ENCODE measurements at regions not wholly inside any gene's neighbourhood (a gene's known extent, or its start where the extent isn't known, plus 50 kb on each side); places are given as distances from the start of the nearest gene placed in this dataset.
"Not testable (repeated sequence)": the region's sequence is repeated elsewhere in the genome, so short reads cannot be mapped to it uniquely, and the experiment has no call there.

DNA sequence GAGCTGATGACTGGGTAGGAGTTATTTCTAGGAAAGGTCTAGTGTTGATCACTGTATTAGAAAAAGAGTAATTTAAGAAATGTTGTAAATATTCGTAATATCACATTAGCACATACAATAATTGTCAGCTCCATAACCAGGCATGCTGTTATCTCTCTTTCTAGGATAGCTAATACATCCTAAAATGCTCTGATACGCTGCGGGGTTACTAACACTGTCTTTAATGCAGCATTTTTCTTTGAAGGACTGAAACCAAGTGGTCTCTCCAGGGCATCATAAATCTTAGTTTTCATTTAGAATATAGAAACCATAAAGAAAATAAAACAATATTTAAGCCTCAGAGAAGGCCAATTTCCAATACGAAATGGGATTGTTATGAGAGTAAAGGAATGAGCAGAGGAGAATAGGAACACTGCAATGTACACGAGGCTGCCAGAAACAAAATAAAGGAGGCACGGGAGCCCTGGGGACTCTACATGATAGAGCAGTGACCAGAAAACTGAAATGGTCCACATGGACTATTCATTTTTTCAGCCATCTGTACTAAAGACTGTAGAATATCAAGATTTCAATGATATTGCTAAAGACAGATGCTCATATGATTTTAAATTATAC lies 1606.7 kb upstream of the AGA start:
- H3K27me3 Mint-ChIP-seq, result no peaks in the 10 kb centered on the region
- H3K36me3 Mint-ChIP-seq, result no peaks in the 10 kb centered on the region
- H3K9me3 Mint-ChIP-seq, result peaks cover 0 to 6% (median 2%) of the 10 kb centered on the region in 3 donors
- no peaks in the 10 kb centered on the region for H3K4me1 Mint-ChIP-seq
- H3K4me3 Mint-ChIP-seq, result no peak overlapping the region
- H3K27ac Mint-ChIP-seq, result no peak overlapping the region

DNA sequence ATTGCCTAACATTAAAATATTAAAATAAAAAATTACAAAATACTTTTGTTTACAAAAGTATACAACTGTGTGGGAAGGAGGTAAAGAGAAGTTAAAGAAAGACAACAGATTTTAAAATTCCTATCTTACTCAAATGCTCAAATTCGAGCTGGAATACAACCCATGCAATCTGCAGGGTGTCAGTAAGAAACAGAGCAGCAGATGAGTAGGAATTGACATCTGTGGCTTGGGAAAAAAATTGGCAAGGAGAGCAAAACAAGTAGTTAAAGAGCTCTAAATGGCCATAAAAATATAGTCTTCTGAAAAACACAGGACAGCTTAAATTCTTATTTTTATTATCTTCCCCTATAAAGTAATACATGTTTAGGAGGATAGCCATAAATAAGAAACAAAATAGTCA lies 1609.0 kb upstream of the AGA start:
- Mint-ChIP-seq H3K36me3 (no peaks in the 10 kb centered on the region), H3K27ac (no peak overlapping the region), H3K4me3 (no peak overlapping the region), H3K27me3 (no peaks in the 10 kb centered on the region), H3K4me1 (no peaks in the 10 kb centered on the region), H3K9me3 (peaks cover 0 to 2% (median 2%) of the 10 kb centered on the region in 3 donors)

DNA sequence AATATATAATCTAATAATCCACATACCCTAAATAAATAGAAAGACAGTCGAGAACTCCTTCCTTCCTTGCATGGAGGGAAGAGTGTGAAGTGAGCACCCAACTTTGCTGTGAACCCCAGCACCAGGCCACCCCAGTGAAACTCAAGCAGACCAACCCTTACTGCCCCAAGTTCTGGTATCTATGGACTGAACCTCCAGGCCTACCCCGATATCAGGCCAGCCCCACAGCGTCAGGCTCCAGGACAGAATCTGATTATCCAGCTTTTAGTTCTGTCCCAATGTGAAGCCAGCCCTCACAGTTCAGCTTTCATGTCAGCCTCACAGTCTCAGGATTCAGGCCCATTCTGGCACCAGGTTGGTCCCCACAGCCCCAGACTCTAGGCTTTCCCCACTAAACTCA lies 1617.2 kb upstream of the AGA start:
- Mint-ChIP-seq H3K27ac (no peak overlapping the region), H3K4me1 (no peaks in the 10 kb centered on the region), H3K9me3 (peaks cover 0 to 7% (median 2%) of the 10 kb centered on the region in 3 donors), H3K27me3 (no peaks in the 10 kb centered on the region), H3K4me3 (no peak overlapping the region), H3K36me3 (no peaks in the 10 kb centered on the region)

DNA sequence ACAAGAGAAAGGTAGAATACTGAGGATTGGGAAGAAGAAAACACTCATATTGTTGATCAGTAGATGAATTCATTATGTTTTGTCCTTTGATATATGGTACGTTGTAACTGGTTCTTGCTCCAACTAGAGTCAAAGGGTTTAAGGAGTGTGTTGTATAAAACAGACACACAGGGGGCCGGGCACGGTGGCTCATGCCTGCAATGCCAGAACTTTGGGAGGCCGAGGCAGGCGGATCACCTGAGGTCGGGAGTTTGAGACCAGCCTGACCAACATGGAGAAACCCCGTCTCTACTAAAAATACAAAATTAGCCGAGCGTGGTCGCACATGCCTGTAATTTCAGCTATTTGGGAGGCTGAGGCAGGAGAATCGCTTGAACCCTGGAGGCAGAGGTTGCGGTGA lies 1624.0 kb upstream of the AGA start:
- H3K4me1 Mint-ChIP-seq, result not testable (repeated sequence)
- H3K9me3 Mint-ChIP-seq, result peaks cover 0 to 11% (median 4%) of the 10 kb centered on the region in 3 donors

DNA sequence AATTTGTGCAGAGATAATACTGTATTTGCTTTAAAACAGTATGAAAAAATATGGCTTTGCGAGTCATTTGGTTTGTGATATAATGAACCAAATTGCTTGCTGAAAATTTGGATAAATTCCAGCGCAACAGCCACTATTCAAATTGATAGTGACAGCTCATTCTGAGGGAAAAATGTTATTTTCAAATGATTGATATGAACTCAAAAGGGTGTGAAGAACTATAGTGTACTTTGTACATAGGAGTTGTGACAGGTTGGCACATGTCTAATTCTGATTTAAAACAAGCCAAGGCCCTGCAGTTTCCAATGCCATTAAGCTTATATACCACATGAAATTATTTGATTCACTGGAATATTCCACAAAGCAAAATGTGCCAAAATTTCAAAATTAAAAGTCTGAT lies 1628.9 kb upstream of the AGA start:
- Mint-ChIP-seq H3K36me3 (no peaks in the 10 kb centered on the region), H3K27ac (no peak overlapping the region), H3K27me3 (no peaks in the 10 kb centered on the region), H3K9me3 (peaks cover 0 to 18% (median 2%) of the 10 kb centered on the region in 3 donors), H3K4me1 (no peaks in the 10 kb centered on the region), H3K4me3 (no peak overlapping the region)

More for the DNA sequence above, 1624.0 kb upstream of the AGA start:
- H3K36me3 Mint-ChIP-seq, H3K27me3 Mint-ChIP-seq, H3K27ac Mint-ChIP-seq, H3K4me3 Mint-ChIP-seq: not testable (repeated sequence)

DNA sequence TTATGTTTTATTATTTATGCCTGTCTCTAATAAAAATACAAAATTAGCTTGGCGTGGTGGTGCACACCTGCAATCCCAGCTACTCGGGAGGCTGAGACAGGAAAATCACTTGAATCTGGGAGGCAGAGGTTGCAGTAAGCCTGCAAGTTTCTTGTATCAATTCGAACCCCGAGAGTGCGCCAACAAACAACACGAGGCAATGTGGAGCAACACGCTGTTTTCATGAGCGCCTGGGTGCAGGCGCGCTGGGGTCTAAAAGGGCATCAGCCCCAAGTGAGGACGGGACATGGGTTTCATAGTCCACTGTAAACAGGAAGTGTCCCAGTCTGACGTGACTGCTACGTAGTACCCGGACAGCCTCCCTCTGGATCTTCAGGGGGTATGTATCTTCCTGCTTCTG lies 1634.6 kb upstream of the AGA start:
- H3K9me3 Mint-ChIP-seq, result peaks cover 0 to 25% (median 7%) of the 10 kb centered on the region in 3 donors
- no peaks in the 10 kb centered on the region for H3K4me1 Mint-ChIP-seq
- H3K4me3 Mint-ChIP-seq, result no peak overlapping the region
- no peaks in the 10 kb centered on the region for H3K36me3 Mint-ChIP-seq
- H3K27me3 Mint-ChIP-seq, result no peaks in the 10 kb centered on the region
- no peak overlapping the region for H3K27ac Mint-ChIP-seq

DNA sequence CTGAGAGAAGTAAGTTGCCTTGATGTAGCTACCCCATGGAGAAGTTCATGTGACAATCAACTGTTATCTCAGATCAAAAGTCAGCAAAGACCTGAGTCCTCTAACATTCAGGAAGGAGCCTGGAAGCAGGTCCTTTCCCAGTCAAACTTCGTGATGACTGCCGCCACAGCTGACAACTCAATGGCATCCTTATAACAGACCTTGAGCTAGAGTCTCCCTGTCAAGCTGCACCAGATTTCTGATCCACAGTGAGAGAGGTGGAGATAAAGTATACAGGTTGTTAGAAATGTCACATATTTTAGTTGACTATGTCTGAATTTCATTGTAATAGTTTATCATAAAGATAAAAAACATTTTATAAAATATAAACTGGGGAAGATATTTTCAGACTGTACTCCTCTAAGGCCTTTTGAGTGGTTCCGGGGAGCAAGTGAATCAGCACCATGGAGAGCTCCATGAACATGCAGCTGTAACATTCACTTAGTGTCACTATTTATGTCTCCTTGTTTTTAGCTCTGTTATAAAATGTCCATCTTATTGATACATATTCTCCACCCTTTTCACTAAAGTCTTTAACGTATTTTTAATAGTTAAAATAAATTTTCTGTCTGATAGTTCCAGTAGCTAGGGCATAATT lies 1653.5 kb upstream of the AGA start:
- H3K4me1 Mint-ChIP-seq, result no peaks in the 10 kb centered on the region
- no peaks in the 10 kb centered on the region for H3K36me3 Mint-ChIP-seq
- no peak overlapping the region for H3K4me3 Mint-ChIP-seq
- H3K9me3 Mint-ChIP-seq, result peaks cover 0 to 9% (median 0%) of the 10 kb centered on the region in 3 donors
- no peak overlapping the region for H3K27ac Mint-ChIP-seq
- no peaks in the 10 kb centered on the region for H3K27me3 Mint-ChIP-seq

DNA sequence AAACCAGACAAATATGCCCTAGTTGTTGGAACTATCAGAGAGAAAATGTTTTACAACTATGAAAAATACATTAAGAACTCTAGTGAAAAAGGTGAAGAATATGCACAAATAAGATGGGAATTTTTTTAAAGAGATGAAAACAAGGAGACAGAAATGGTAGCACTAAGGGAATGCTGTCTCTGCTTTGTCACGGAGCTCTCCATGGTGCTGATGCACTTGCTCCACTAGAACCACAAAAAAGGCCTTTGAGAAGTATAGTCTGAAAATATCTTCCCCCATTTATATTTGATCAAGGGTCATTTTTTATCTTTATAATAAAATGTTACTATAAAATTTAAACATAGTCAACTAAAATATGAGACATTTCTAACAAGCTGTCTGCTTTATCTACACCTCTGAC lies 1655.5 kb upstream of the AGA start:
- Mint-ChIP-seq H3K36me3 (no peaks in the 10 kb centered on the region), H3K27me3 (no peaks in the 10 kb centered on the region), H3K4me1 (no peaks in the 10 kb centered on the region), H3K9me3 (peaks cover 0 to 12% (median 0%) of the 10 kb centered on the region in 3 donors), H3K27ac (no peak overlapping the region), H3K4me3 (no peak overlapping the region)

DNA sequence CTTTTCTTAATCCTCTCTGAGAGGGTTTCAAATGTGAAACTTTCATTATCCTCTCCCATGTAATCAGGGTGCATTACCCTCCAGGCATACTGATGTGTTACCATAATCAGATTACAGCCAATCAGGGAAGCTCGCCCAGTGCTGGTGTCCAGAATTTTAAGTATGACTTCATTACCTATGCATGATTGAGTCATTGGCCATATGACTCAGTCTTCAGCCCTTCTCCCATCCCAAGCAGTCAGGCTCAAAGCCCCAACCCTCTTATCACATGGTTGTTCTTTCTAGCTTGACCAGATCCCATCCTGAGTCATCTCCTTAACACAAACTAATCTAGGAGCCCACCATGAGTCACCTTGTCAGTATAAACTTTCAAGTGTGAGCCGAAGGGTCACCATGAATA lies 1668.1 kb upstream of the AGA start:
- Mint-ChIP-seq H3K36me3 (no peaks in the 10 kb centered on the region), H3K27ac (no peak overlapping the region), H3K27me3 (no peaks in the 10 kb centered on the region), H3K4me1 (no peaks in the 10 kb centered on the region), H3K4me3 (no peak overlapping the region), H3K9me3 (peaks cover 0 to 7% (median 3%) of the 10 kb centered on the region in 3 donors)

DNA sequence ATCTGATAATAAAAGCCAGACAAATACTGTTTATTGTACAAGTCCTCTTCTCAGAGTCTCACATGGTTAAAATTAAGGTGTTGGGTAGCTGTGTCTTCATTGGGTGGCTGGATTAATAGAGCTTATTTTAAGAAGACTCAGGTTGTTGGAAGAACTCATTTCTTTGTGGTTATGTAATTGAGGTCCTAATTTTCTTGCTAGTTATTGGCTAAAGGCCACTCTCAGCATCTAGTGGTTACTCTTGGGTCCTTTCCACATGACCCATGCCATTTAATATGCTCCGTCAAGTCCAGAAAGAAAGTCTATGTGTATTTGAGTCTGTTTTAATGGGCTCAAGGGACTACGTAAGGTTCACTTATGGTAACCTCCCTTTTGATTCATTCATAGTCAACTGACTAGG lies 1668.6 kb upstream of the AGA start:
- H3K4me1 Mint-ChIP-seq, result no peaks in the 10 kb centered on the region
- H3K9me3 Mint-ChIP-seq, result peaks cover 0 to 7% (median 3%) of the 10 kb centered on the region in 3 donors
- H3K27me3 Mint-ChIP-seq, result no peaks in the 10 kb centered on the region
- no peak overlapping the region for H3K4me3 Mint-ChIP-seq
- H3K27ac Mint-ChIP-seq, result no peak overlapping the region
- H3K36me3 Mint-ChIP-seq, result no peaks in the 10 kb centered on the region

DNA sequence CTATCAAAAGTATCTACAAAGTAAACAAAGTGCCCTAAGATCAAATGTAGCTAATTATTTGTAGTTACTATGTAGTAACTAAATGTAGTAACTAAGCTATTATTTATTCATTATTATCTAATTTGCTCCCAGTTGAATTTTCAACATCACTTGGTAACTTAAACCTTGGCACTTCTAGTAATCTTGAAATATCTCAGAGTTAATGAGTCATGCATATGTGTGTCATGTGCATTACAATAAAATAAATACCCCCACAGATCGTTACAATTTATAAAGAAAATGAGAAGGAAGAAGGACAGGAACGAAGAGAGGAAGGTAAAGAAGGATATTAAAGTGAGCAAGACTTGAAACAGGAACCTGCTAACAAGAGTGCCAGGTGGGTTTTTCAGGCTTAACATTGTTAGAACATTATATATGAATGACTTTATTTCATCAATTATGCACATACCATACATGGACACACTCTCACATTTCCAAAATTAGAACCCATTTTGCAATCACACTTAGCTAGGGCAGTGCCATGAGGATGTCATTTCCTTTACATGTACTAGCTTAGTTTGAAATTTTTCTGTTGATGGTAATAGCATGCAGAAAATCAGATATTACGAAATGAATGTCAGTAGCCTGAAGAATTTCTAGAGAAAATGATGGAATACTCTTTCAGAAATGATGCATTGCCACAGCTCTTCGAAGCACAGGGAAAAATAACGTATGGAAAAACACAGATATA lies 1670.4 kb upstream of the AGA start:
- H3K36me3 Mint-ChIP-seq, result no peaks in the 10 kb centered on the region
- H3K4me3 Mint-ChIP-seq, result no peak overlapping the region
- peaks cover 0 to 7% (median 3%) of the 10 kb centered on the region in 3 donors for H3K9me3 Mint-ChIP-seq
- H3K4me1 Mint-ChIP-seq, result no peaks in the 10 kb centered on the region
- no peaks in the 10 kb centered on the region for H3K27me3 Mint-ChIP-seq
- H3K27ac Mint-ChIP-seq, result no peak overlapping the region

DNA sequence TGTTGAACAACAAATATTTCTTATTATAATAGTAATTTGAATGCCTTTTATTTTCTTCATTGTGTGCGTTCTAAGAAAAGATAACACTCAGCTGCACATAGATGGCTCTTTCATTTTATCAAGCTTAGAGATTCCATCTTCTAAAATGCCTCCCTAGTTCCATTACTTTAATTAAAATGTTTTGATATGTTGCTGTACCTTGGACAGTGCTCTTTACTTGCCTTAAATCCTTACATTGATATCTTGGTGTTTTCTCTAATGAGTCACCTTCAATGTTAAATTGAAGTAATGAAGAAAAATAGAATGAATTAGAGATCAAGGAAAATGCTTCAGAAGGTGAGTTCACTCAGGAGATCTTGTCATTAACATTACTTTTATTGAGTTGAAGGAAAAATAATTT lies 1672.4 kb upstream of the AGA start:
- H3K9me3 Mint-ChIP-seq, result peaks cover 0 to 7% (median 3%) of the 10 kb centered on the region in 3 donors
- no peaks in the 10 kb centered on the region for H3K36me3 Mint-ChIP-seq
- no peaks in the 10 kb centered on the region for H3K4me1 Mint-ChIP-seq
- no peak overlapping the region for H3K27ac Mint-ChIP-seq
- no peaks in the 10 kb centered on the region for H3K27me3 Mint-ChIP-seq
- no peak overlapping the region for H3K4me3 Mint-ChIP-seq

DNA sequence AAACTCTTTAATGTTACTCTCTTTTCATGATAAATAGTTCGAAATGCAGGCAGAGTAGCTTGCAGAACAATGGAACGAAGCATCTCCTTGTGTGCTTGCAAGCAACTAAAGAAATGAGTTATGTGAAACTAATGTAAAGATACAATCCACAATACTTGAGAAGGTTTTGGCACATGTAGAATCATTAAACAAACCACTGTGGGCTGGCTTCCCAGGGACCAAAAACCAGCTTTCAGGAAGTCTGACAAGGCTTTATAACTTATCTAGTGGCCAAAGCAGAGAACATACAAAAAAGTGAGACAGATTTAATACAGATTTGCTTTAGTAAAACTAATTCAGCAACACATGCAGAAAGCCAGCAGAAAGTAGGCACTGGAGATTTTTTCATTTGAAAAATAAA lies 1673.8 kb upstream of the AGA start:
- Mint-ChIP-seq H3K4me3 (no peak overlapping the region), H3K27me3 (no peaks in the 10 kb centered on the region), H3K4me1 (no peaks in the 10 kb centered on the region), H3K27ac (no peak overlapping the region), H3K9me3 (peaks cover 0 to 4% (median 2%) of the 10 kb centered on the region in 3 donors), H3K36me3 (no peaks in the 10 kb centered on the region)

DNA sequence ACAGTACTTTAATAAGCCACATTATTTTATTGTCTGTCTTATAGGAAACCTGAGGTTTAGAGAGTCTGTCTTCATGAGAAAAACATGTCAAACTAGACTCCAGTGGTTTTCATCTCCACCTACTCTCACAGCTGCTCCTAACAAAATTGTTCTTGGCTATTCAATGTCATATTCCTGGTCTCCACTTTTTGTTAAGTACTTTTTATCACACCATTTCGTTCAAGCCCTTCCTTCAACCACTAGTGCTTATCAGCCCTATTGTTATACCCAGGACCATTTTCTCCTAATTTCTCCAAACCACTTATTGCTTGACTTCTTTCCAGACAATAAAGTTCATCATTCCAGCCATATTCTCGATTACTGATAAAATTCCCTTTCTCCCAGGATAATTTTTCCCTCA lies 1674.3 kb upstream of the AGA start:
- Mint-ChIP-seq H3K4me3 (no peak overlapping the region), H3K27ac (no peak overlapping the region), H3K36me3 (no peaks in the 10 kb centered on the region), H3K4me1 (no peaks in the 10 kb centered on the region), H3K9me3 (peaks cover 0 to 3% (median 1%) of the 10 kb centered on the region in 3 donors), H3K27me3 (no peaks in the 10 kb centered on the region)

DNA sequence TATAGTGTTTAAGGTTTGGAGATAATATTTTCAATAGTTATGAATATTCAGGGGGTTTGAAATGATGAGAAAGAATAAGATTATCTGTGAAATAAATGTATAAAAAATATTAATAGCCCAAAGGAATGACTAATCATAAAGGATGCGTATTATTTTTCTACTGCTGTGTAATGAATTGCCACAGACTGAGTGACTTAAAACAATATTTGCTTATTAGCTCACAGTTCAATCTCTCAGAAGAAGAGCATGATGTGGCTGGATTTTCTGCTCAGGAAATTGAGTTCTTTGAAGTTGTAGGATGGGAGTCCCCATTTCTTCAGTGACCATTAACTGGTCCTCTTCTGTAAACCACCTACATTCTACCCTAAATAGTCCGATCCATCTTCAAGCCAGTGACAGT lies 1680.8 kb upstream of the AGA start:
- Mint-ChIP-seq H3K4me1 (no peaks in the 10 kb centered on the region), H3K4me3 (no peak overlapping the region), H3K27ac (no peak overlapping the region), H3K36me3 (no peaks in the 10 kb centered on the region), H3K9me3 (peaks cover 0 to 12% (median 0%) of the 10 kb centered on the region in 3 donors), H3K27me3 (no peaks in the 10 kb centered on the region)

DNA sequence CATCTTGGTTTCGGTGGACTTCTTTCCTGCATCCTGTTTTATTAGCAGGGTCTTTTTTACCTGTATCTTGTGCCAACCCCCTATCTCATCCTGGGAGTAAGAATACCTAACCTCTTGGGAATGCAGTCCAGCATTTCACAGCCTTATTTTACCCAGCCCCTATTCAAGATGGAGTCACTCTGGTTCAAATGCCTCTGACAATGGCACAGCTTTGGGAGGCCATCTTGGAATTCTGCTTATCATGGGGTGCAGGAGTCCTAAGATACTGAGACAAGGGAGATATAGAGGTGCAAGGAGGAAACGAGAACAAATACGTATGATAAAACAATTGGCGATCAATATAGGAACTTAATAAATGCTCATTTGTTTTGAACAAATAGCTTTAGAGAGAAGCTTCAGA lies 1682.2 kb upstream of the AGA start:
- peaks cover 0 to 16% (median 0%) of the 10 kb centered on the region in 3 donors for H3K9me3 Mint-ChIP-seq
- no peak overlapping the region for H3K27ac Mint-ChIP-seq
- H3K4me3 Mint-ChIP-seq, result no peak overlapping the region
- H3K4me1 Mint-ChIP-seq, result no peaks in the 10 kb centered on the region
- no peaks in the 10 kb centered on the region for H3K27me3 Mint-ChIP-seq
- no peaks in the 10 kb centered on the region for H3K36me3 Mint-ChIP-seq

All from IgD-negative memory B cell (primary cell).